HEK293 (cell line): ENCODE measurements at regions not wholly inside any gene's neighbourhood (a gene's known extent, or its start where the extent isn't known, plus 50 kb on each side); places are given as distances from the start of the nearest gene placed in this dataset.

Experiments used
- CTCF ChIA-PET: fragments of 350-600 bp; formaldehyde crosslinking; extraction: SDS; loops from one replicate; lab custom pipeline; 2021; ENCODE audit warnings: antibody characterized with exemption; lab: Yijun Ruan, JAX
- POLR2A ChIA-PET: fragments of 300-600 bp; formaldehyde crosslinking; extraction: SDS; loops from one replicate; lab custom pipeline; 2020; ENCODE audit warnings: antibody characterized with exemption, inconsistent platforms; lab: Yijun Ruan, JAX
- H3K27ac ChIP-seq: fragments of 200-500 bp; sonication (Bioruptor generic); 2 replicates; pipeline ENCODE4 v1.5.1; 2014; ENCODE audit warnings: low read depth, low read length, control low read depth, inconsistent platforms; ENCODE audit errors: extremely low read depth
- H3K36me3 ChIP-seq, 2 experiments: fragments of 200-500 bp in 1 of 2; sonication (Bioruptor generic) in 1 of 2; 1 replicate in 1 of 2; 2 replicates in 1 of 2; pipeline ENCODE4 v1.5.1; 2014 to 2017; ENCODE audit warnings: inconsistent platforms in 2 of 2, low read length in 2 of 2; ENCODE audit not compliant: control insufficient read depth in 2 of 2, insufficient read depth in 1 of 2
- H3K4me1 ChIP-seq: fragments of 200-500 bp; sonication (Bioruptor generic); 2 replicates; pipeline ENCODE4 v1.5.1; 2014; ENCODE audit warnings: mild to moderate bottlenecking, low read length, inconsistent platforms; ENCODE audit not compliant: control insufficient read depth, insufficient read depth
- H3K4me3 ChIP-seq: 2 replicates; pipeline ENCODE4 v1.5.1; 2011; ENCODE audit warnings: low read depth, mild to moderate bottlenecking, control low read depth, low read length, moderate library complexity
- H3K9me3 ChIP-seq: fragments of 200-500 bp; sonication (Bioruptor generic); 2 replicates; pipeline ENCODE4 v1.5.1; 2014; ENCODE audit warnings: low read depth, low read length, inconsistent platforms; ENCODE audit not compliant: control insufficient read depth, insufficient read depth
- BCL11A ChIP-seq: fragments of 450-650 bp; formaldehyde crosslinking; IDR thresholded peaks from 2 replicates; pipeline ENCODE4 v1.5.1; 2016; ENCODE audit warnings: low read depth, missing biosample characterization, missing genetic modification characterization
- GLI2 ChIP-seq: fragments of 450-650 bp; formaldehyde crosslinking; IDR thresholded peaks from 2 replicates; pipeline ENCODE4; 2017; ENCODE audit warnings: missing biosample characterization, missing genetic modification characterization, low read depth, borderline replicate concordance
- GLI4 ChIP-seq: fragments of 450-650 bp; formaldehyde crosslinking; IDR thresholded peaks from 2 replicates; pipeline ENCODE4 v1.5.1; 2016; ENCODE audit warnings: missing biosample characterization, missing genetic modification characterization
- HOXA7 ChIP-seq: sonication (generic); formaldehyde crosslinking; IDR thresholded peaks from 2 replicates; pipeline ENCODE4 v1.8.1; 2022; ENCODE audit warnings: missing genetic modification reagents, borderline replicate concordance
- KLF10 ChIP-seq: fragments of 450-650 bp; IDR thresholded peaks from 2 replicates; pipeline ENCODE4 v1.5.1; 2018; ENCODE audit warnings: missing biosample characterization, mild to moderate bottlenecking, missing genetic modification characterization
- KLF16 ChIP-seq: fragments of 450-650 bp; formaldehyde crosslinking; IDR thresholded peaks from 2 replicates; pipeline ENCODE4 v1.5.1; 2017; ENCODE audit warnings: missing biosample characterization, missing genetic modification characterization
- MEIS1 ChIP-seq: sonication (generic); formaldehyde crosslinking; IDR thresholded peaks from 2 replicates; pipeline ENCODE4 v1.8.1; 2022; ENCODE audit warnings: missing genetic modification reagents, mild to moderate bottlenecking, borderline replicate concordance
- ZBTB21 ChIP-seq: fragments of 450-650 bp; formaldehyde crosslinking; IDR thresholded peaks from 2 replicates; pipeline ENCODE4 v1.5.1; 2017; ENCODE audit warnings: missing biosample characterization, missing genetic modification characterization
- ZIC2 ChIP-seq: fragments of 450-650 bp; formaldehyde crosslinking; IDR thresholded peaks from 2 replicates; pipeline ENCODE4 v1.5.1; 2016; ENCODE audit warnings: missing biosample characterization, missing genetic modification characterization
- ZNF184 ChIP-seq: fragments of 450-650 bp; IDR thresholded peaks from 2 replicates; pipeline ENCODE4 v1.5.1; 2018; ENCODE audit warnings: missing biosample characterization, mild to moderate bottlenecking, missing genetic modification characterization
- ZNF202 ChIP-seq: fragments of 450-650 bp; formaldehyde crosslinking; IDR thresholded peaks from 2 replicates; pipeline ENCODE4 v1.5.1; 2016; ENCODE audit warnings: missing biosample characterization, missing genetic modification characterization, borderline replicate concordance
- ZNF248 ChIP-seq: fragments of 450-650 bp; formaldehyde crosslinking; IDR thresholded peaks from 2 replicates; pipeline ENCODE4 v1.5.1; 2017; ENCODE audit warnings: missing biosample characterization, missing genetic modification characterization
- ZNF391 ChIP-seq: fragments of 450-650 bp; formaldehyde crosslinking; IDR thresholded peaks from 2 replicates; pipeline ENCODE4 v1.5.1; 2016; ENCODE audit warnings: low read depth, missing biosample characterization, missing genetic modification characterization, borderline replicate concordance
- ZNF416 ChIP-seq: fragments of 450-650 bp; formaldehyde crosslinking; IDR thresholded peaks from 2 replicates; pipeline ENCODE4 v1.5.1; 2016; ENCODE audit warnings: missing biosample characterization, missing genetic modification characterization
- ZNF548 ChIP-seq: fragments of 450-650 bp; formaldehyde crosslinking; IDR thresholded peaks from 2 replicates; pipeline ENCODE4 v1.5.1; 2016; ENCODE audit warnings: missing biosample characterization, missing genetic modification characterization
- ZNF555 ChIP-seq: fragments of 450-650 bp; formaldehyde crosslinking; conservative IDR thresholded peaks from 2 replicates; pipeline ENCODE4 v1.5.1; 2017; ENCODE audit warnings: missing biosample characterization, mild to moderate bottlenecking, missing genetic modification characterization, inconsistent platforms
- ZNF571 ChIP-seq: fragments of 450-650 bp; formaldehyde crosslinking; IDR thresholded peaks from 2 replicates; pipeline ENCODE4 v1.5.0; 2017; ENCODE audit warnings: missing biosample characterization, missing genetic modification characterization
- ZNF843 ChIP-seq: fragments of 450-650 bp; formaldehyde crosslinking; IDR thresholded peaks from 2 replicates; pipeline ENCODE4 v1.5.1; 2016; ENCODE audit warnings: missing biosample characterization, missing genetic modification characterization
- ZSCAN16 ChIP-seq: fragments of 450-650 bp; formaldehyde crosslinking; IDR thresholded peaks from 2 replicates; pipeline ENCODE4 v1.5.1; 2016; ENCODE audit warnings: missing biosample characterization, missing genetic modification characterization
- TF ChIP-seq, protein P1 (sequence below): fragments of 450-650 bp; formaldehyde crosslinking; conservative IDR thresholded peaks from 2 replicates; pipeline ENCODE4 v1.5.1; 2016; ENCODE audit warnings: low read depth, missing biosample characterization, missing genetic modification characterization
- TF ChIP-seq, protein P2 (sequence below): fragments of 450-650 bp; formaldehyde crosslinking; IDR thresholded peaks from 2 replicates; pipeline ENCODE4 v1.5.1; 2016; ENCODE audit warnings: missing biosample characterization, missing genetic modification characterization

DNA sequence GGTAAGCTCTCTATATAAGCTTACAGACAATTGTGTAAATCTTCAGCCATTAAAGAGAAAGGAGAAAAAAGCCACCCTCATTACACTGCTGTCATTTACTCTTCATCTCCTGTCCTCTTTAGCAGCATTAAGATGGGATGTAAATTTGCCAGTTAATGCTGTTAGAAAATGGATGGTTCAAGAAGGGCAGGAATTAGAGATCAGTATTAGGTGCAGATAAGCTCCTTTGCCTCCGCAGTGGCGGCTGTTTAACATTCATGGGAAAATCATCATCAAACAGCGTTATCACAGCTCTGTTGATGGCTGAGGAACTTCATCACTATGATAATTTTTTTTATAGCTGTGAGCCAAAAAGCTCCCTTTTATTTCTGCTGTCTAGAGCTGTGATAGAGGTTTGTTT lies 61.8 kb upstream of the FAM204A start:
- Histone ChIP-seq H3K9me3 (no peaks in the 10 kb centered on the region), H3K4me3 (no peak overlapping the region), H3K27ac (no peak overlapping the region), H3K4me1 (no peaks in the 10 kb centered on the region), H3K36me3 (no peaks in the 10 kb centered on the region)
- ChIA-PET POLR2A (no interaction called here), CTCF (interaction anchor here (0.7 to 1.1 kb wide), 3 partner anchors 29 to 54 kb away, joined by 3 to 5 read pairs (median 3); no protein-coding TSS in a partner anchor)
- TF ChIP-seq, protein P1, sequence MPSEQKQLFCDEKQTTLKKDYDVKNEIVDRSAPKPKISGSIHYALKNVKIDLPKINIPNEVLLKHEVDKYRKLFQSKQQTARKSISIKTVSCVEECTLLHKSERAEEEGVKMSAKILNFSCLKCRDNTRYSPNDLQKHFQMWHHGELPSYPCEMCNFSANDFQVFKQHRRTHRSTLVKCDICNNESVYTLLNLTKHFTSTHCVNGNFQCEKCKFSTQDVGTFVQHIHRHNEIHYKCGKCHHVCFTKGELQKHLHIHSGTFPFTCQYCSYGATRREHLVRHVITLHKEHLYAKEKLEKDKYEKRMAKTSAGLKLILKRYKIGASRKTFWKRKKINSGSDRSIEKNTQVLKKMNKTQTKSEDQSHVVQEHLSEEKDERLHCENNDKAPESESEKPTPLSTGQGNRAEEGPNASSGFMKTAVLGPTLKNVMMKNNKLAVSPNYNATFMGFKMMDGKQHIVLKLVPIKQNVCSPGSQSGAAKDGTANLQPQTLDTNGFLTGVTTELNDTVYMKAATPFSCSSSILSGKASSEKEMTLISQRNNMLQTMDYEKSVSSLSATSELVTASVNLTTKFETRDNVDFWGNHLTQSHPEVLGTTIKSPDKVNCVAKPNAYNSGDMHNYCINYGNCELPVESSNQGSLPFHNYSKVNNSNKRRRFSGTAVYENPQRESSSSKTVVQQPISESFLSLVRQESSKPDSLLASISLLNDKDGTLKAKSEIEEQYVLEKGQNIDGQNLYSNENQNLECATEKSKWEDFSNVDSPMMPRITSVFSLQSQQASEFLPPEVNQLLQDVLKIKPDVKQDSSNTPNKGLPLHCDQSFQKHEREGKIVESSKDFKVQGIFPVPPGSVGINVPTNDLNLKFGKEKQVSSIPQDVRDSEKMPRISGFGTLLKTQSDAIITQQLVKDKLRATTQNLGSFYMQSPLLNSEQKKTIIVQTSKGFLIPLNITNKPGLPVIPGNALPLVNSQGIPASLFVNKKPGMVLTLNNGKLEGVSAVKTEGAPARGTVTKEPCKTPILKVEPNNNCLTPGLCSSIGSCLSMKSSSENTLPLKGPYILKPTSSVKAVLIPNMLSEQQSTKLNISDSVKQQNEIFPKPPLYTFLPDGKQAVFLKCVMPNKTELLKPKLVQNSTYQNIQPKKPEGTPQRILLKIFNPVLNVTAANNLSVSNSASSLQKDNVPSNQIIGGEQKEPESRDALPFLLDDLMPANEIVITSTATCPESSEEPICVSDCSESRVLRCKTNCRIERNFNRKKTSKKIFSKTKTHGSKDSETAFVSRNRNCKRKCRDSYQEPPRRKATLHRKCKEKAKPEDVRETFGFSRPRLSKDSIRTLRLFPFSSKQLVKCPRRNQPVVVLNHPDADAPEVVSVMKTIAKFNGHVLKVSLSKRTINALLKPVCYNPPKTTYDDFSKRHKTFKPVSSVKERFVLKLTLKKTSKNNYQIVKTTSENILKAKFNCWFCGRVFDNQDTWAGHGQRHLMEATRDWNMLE, result no peak
- TF ChIP-seq ZNF391 (tag by site-specific recombination), result no peak

DNA sequence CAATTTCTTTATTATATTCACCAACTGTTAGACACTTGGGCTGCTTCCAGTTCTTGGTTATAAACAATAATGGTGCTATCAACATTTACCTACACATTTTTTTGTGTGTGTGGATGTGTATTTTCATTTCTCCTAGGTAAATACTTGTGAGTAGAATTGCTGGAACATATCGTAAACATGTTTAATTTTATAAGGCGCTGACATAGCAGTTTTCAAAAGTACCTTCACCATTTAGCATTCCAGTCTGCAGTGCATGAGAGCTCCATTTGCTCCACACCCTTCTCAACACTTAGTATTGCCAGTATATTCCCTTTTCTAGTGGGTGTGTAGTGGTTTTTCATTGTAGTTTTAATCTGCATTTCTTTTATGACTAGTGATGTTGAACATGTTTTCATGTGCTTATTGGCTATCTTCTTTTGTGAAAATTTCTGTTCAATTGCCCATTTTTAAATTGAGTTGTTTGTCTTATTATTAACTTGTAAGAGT lies 59.6 kb upstream of the FAM204A start:
- ChIA-PET CTCF (interaction anchor here (0.5 kb wide), 1 partner anchor 905 kb away, joined by 4 read pairs; no protein-coding TSS in a partner anchor), POLR2A (no interaction called here)
- no peak overlapping the region for H3K4me3 ChIP-seq
- H3K27ac ChIP-seq, result no peak overlapping the region
- no peaks in the 10 kb centered on the region for H3K4me1 ChIP-seq
- TF ChIP-seq ZNF202 (tag by site-specific recombination), result no peak
- TF ChIP-seq GLI2 (tag by site-specific recombination), result no peak
- no peak for TF ChIP-seq ZNF843 (tag by site-specific recombination)
- no peak for TF ChIP-seq ZIC2 (tag by site-specific recombination)
- no peak for TF ChIP-seq KLF16 (tag by site-specific recombination)
- TF ChIP-seq ZNF248 (tag by site-specific recombination), result no peak
- no peak for TF ChIP-seq ZNF416 (tag by site-specific recombination)
- no peak for TF ChIP-seq ZNF184 (tag by site-specific recombination)
- no peak for TF ChIP-seq ZNF391 (tag by site-specific recombination)
- TF ChIP-seq, protein P2, sequence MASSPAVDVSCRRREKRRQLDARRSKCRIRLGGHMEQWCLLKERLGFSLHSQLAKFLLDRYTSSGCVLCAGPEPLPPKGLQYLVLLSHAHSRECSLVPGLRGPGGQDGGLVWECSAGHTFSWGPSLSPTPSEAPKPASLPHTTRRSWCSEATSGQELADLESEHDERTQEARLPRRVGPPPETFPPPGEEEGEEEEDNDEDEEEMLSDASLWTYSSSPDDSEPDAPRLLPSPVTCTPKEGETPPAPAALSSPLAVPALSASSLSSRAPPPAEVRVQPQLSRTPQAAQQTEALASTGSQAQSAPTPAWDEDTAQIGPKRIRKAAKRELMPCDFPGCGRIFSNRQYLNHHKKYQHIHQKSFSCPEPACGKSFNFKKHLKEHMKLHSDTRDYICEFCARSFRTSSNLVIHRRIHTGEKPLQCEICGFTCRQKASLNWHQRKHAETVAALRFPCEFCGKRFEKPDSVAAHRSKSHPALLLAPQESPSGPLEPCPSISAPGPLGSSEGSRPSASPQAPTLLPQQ, result no peak
- no peak for TF ChIP-seq ZNF548 (tag by site-specific recombination)
- no peak for TF ChIP-seq ZNF555 (tag by site-specific recombination)
- TF ChIP-seq HOXA7 (CRISPR knock-in tag), result no peak
- no peak for TF ChIP-seq ZSCAN16
- no peak for TF ChIP-seq KLF10 (tag by site-specific recombination)
- TF ChIP-seq MEIS1 (CRISPR knock-in tag), result no peak
- no peak for TF ChIP-seq ZNF571 (tag by site-specific recombination)
- no peak for TF ChIP-seq ZBTB21 (tag by site-specific recombination)
- TF ChIP-seq BCL11A (tag by site-specific recombination), result no peak
- TF ChIP-seq GLI4, result no peak
- no peaks in the 10 kb centered on the region for H3K36me3 ChIP-seq
- no peaks in the 10 kb centered on the region for H3K9me3 ChIP-seq
